HCT116 (cell line): ENCODE measurements at regions not wholly inside any gene's neighbourhood (a gene's known extent, or its start where the extent isn't known, plus 50 kb on each side); places are given as distances from the start of the nearest gene placed in this dataset.
"Not testable (repeated sequence)": the region's sequence is repeated elsewhere in the genome, so short reads cannot be mapped to it uniquely, and the experiment has no call there.

Experiments used
- ATAC-seq: fragments of 200-7000 bp; cut with Tn5 transposase; 2 replicates; pipeline ENCODE4 v1.9.1; 2020; ENCODE audit warnings: mild to moderate bottlenecking, moderate library complexity
- BruUV-seq: library from RNA; stranded (reverse); fragments of 400-500 nt; replicated peaks from 2 replicates; lab custom pipeline; 2021; lab: Mats Ljungman, UMichigan
- CTCF ChIA-PET: fragments of 300-600 bp; sonication (Branson Sonifier 250); formaldehyde crosslinking; loops from one replicate; lab custom pipeline; 2021; ENCODE audit warnings: antibody characterized with exemption; lab: Charles Lee
- POLR2A ChIA-PET: fragments of 300-600, 350-600 bp; sonication (Branson Sonifier 250); formaldehyde crosslinking; loops from one replicate; lab custom pipeline; 2021; ENCODE audit warnings: antibody characterized with exemption; lab: Charles Lee
- RAD21 ChIA-PET, 2 experiments: fragments of 300-600 bp; sonication (Branson Sonifier 250); formaldehyde crosslinking; loops; one replicate each; lab custom pipeline; 2023; ENCODE audit warnings: low total read pairs in 2 of 2; ENCODE audit not compliant: uncharacterized antibody in 2 of 2, unreplicated experiment in 2 of 2, low non-redundant PET in 1 of 2; lab: Charles Lee
- DNase-seq: peaks from one replicate; pipeline ENCODE4 v3.0.0-alpha.2; 2010; ENCODE audit warnings: low read depth, low spot score
- H2AFZ ChIP-seq: fragments of 200-600 bp; shearing (Covaris generic), sonication (generic); 2 replicates; pipeline ENCODE4 v1.6.1; 2017; ENCODE audit warnings: low read depth, mixed run types, mixed read lengths, antibody characterized with exemption, low read length; ENCODE audit not compliant: poor library complexity, severe bottlenecking
- H3K27ac ChIP-seq: 2 replicates; pipeline ENCODE4 v1.5.1; 2012; ENCODE audit warnings: low read depth, low read length
- H3K27me3 ChIP-seq: fragments of 200-600 bp; sonication (generic); 2 replicates; pipeline ENCODE4 v1.6.1; 2016; ENCODE audit warnings: mixed run types, low read length, mixed read lengths; ENCODE audit not compliant: insufficient read depth
- H3K36me3 ChIP-seq, 2 experiments: fragments of 200-500 bp in 1 of 2; fragments of 200-600 bp in 1 of 2; sonication (Bioruptor generic) in 1 of 2; sonication (generic) in 1 of 2; 2 replicates each; pipeline versions ENCODE4 v1.5.1 to v1.6.1; 2014 to 2016; ENCODE audit warnings: low read length in 2 of 2, inconsistent platforms in 1 of 2, mixed read lengths in 1 of 2, mixed run types in 1 of 2; ENCODE audit not compliant: insufficient read depth in 2 of 2, control insufficient read depth in 1 of 2
- H3K4me1 ChIP-seq, 2 experiments: fragments of 200-600 bp in 1 of 2; sonication (generic) in 1 of 2; 2 replicates each; pipeline versions ENCODE4 v1.5.1 to v1.6.1; 2012 to 2017; ENCODE audit warnings: low read length in 2 of 2, inconsistent platforms in 1 of 2, mild to moderate bottlenecking in 1 of 2, mixed read lengths in 1 of 2, mixed run types in 1 of 2, moderate library complexity in 1 of 2; ENCODE audit not compliant: insufficient read depth in 2 of 2, control insufficient read depth in 1 of 2
- H3K4me2 ChIP-seq: fragments of 200-600 bp; sonication (generic); 2 replicates; pipeline ENCODE4 v1.6.1; 2017; ENCODE audit warnings: mixed run types, low read length, mixed read lengths
- H3K4me3 ChIP-seq, 2 experiments: fragments of 200-600 bp in 1 of 2; sonication (generic) in 1 of 2; replicated peaks in 1 of 2; 2 replicates each; pipeline ENCODE4 v1.5.1; 2011 to 2016; ENCODE audit warnings: low read length in 2 of 2, control low read depth in 1 of 2, low read depth in 1 of 2, mild to moderate bottlenecking in 1 of 2, mixed read lengths in 1 of 2, mixed run types in 1 of 2
- H3K79me2 ChIP-seq: fragments of 200-600 bp; sonication (generic); 2 replicates; pipeline ENCODE4 v1.6.1; 2017; ENCODE audit warnings: mild to moderate bottlenecking, mixed run types, low read length, moderate library complexity, mixed read lengths; ENCODE audit not compliant: insufficient read depth
- H3K9ac ChIP-seq: fragments of 200-600 bp; sonication (generic); 2 replicates; pipeline ENCODE4 v1.6.1; 2016; ENCODE audit warnings: low read length, mixed read lengths
- H3K9me2 ChIP-seq: fragments of 200-600 bp; sonication (generic), shearing (Covaris generic); 2 replicates; pipeline ENCODE4 v1.6.1; 2017; ENCODE audit warnings: mixed run types, mild to moderate bottlenecking, moderate library complexity; ENCODE audit not compliant: insufficient read depth
- H3K9me3 ChIP-seq, 2 experiments: fragments of 200-500 bp in 1 of 2; fragments of 200-600 bp in 1 of 2; sonication (Bioruptor generic) in 1 of 2; sonication (generic) in 1 of 2; 2 replicates each; pipeline ENCODE4 v1.6.1; 2014 to 2017; ENCODE audit warnings: low read length in 2 of 2, mixed read lengths in 2 of 2, inconsistent platforms in 1 of 2, low read depth in 1 of 2, mild to moderate bottlenecking in 1 of 2, mixed run types in 1 of 2, moderate library complexity in 1 of 2; ENCODE audit not compliant: control insufficient read depth in 1 of 2, insufficient read depth in 1 of 2
- H4K20me1 ChIP-seq: fragments of 200-600 bp; sonication (generic), shearing (Covaris generic); 2 replicates; pipeline ENCODE4 v1.6.1; 2017; ENCODE audit warnings: mixed run types, mild to moderate bottlenecking, moderate library complexity; ENCODE audit not compliant: insufficient read depth
- CBX3 ChIP-seq: IDR thresholded peaks from 2 replicates; pipeline ENCODE4 v1.6.1; 2012; ENCODE audit warnings: low read depth
- CEBPB ChIP-seq: IDR thresholded peaks from 2 replicates; pipeline ENCODE4 v1.6.1; 2012; ENCODE audit warnings: low read depth
- ELF1 ChIP-seq: IDR thresholded peaks from 2 replicates; pipeline ENCODE4 v1.6.1; 2012; ENCODE audit warnings: low read depth, borderline replicate concordance
- FOSL1 ChIP-seq: IDR thresholded peaks from 2 replicates; pipeline ENCODE4 v1.6.1; 2012; ENCODE audit warnings: low read depth
- POLR2A ChIP-seq: IDR thresholded peaks from 2 replicates; pipeline ENCODE4 v1.7.0; 2011; ENCODE audit warnings: borderline replicate concordance; ENCODE audit not compliant: insufficient read depth, insufficient read length; ENCODE audit errors: extremely low read depth
- RAD21 ChIP-seq: IDR thresholded peaks from 2 replicates; pipeline ENCODE4 v1.6.1; 2012; ENCODE audit warnings: low read depth, mild to moderate bottlenecking
- SIN3A ChIP-seq: IDR thresholded peaks from 2 replicates; pipeline ENCODE4 v1.6.1; 2012; ENCODE audit warnings: low read depth
- SP1 ChIP-seq: IDR thresholded peaks from 2 replicates; pipeline ENCODE4 v1.6.1; 2012; ENCODE audit warnings: low read depth
- SRF ChIP-seq: IDR thresholded peaks from 2 replicates; pipeline ENCODE4 v1.6.1; 2012; ENCODE audit warnings: low read depth
- TCF7L2 ChIP-seq: IDR thresholded peaks from 2 replicates; pipeline ENCODE4 v1.7.0; 2011; ENCODE audit warnings: borderline replicate concordance, inconsistent platforms; ENCODE audit not compliant: insufficient read depth, insufficient read length; ENCODE audit errors: extremely low read depth
- YY1 ChIP-seq: IDR thresholded peaks from 2 replicates; pipeline ENCODE4 v1.6.1; 2011; ENCODE audit warnings: low read length, low read depth, moderate library complexity, mild to moderate bottlenecking; ENCODE audit not compliant: insufficient replicate concordance; ENCODE audit errors: extremely low read depth
- ZFX ChIP-seq: fragments of 450-650 bp; IDR thresholded peaks from 2 replicates; pipeline ENCODE4 v1.6.1; 2017
- ZNF274 ChIP-seq: fragments of 200-500 bp; sonication (Bioruptor generic); IDR thresholded peaks from 2 replicates; pipeline ENCODE4 v1.6.1; 2014; ENCODE audit warnings: mild to moderate bottlenecking, low read depth, low read length, inconsistent platforms
- intact Hi-C: fragments of 100-400 bp; cut with micrococcal nuclease; formaldehyde crosslinking; loops from 2 replicates; pipeline ENCODE4 v1.10.0; 2022
- TF ChIP-seq, protein P1 (sequence below): IDR thresholded peaks from 2 replicates; pipeline ENCODE4 v1.6.1; 2011; ENCODE audit warnings: mild to moderate bottlenecking, low read length, moderate library complexity; ENCODE audit not compliant: insufficient replicate concordance; ENCODE audit errors: extremely low read depth
- TF ChIP-seq, protein P2 (sequence below): IDR thresholded peaks from 2 replicates; pipeline ENCODE4 v1.6.1; 2012
- TF ChIP-seq, protein P3 (sequence below): IDR thresholded peaks from 2 replicates; pipeline ENCODE4 v1.6.1; 2012

DNA sequence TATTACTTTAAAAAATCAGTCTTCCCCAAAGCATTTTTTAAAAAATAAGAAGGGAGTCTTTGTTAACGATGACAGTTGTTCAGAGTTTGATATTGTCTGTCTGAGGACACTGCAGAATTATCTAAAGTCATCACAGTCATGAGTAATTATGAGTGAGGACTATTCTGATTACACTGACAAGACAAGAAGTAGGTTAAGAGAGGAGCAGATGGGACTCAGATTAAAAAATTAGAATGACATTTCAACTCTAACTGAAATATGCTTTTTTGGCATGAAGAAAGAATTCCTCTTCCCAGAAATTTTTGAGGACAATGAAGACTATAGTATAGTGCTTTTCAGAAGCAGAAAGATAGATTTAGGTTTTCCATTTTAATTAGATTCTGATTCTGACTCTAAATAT lies 456.5 kb downstream of the EPHA7 start:
- no peak overlapping the region for H2AFZ ChIP-seq
- no TSS peak for BruUV-seq
- H3K4me2 ChIP-seq, result no peak overlapping the region

DNA sequence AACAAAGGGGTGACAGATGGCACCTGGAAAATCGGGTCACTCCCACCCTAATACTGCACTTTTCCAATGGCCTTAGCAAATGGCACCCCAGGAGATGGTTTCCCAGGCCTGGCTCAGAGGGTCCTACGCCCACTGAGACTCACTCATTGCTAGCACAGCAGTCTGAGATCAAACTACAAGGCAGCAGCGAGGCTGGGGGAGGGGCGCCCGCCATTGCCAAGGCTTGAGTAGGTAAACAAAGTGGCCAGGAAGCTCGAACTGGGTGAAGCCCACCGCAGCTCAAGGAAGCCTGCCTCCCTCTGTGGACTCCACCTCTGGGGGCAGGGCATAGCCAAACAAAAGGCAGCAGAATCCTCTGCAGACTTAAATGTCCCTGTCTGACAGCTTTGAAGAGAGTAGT lies 467.2 kb downstream of the EPHA7 start:
- DNase-seq, H3K36me3 ChIP-seq, POLR2A ChIA-PET, H4K20me1 ChIP-seq, CTCF ChIA-PET, H3K4me2 ChIP-seq, H3K9me3 ChIP-seq, H3K4me3 ChIP-seq, H3K9ac ChIP-seq, H3K9me2 ChIP-seq, BruUV-seq, H3K79me2 ChIP-seq, H3K27ac ChIP-seq, ATAC-seq, intact Hi-C loops, RAD21 ChIA-PET, H3K27me3 ChIP-seq, H2AFZ ChIP-seq, H3K4me1 ChIP-seq: not testable (repeated sequence)

More for the DNA sequence above, 456.5 kb downstream of the EPHA7 start:
- Histone ChIP-seq H3K27me3 (no peaks in the 10 kb centered on the region), H3K4me3 (no peak overlapping the region), H3K79me2 (no peaks in the 10 kb centered on the region), H3K27ac (no peak overlapping the region), H3K4me1 (no peaks in the 10 kb centered on the region), H3K9me3 (peaks cover 4 to 6% of the 10 kb centered on the region in 2 experiments; a peak in 2 of 4 replicates), H3K9ac (no peak overlapping the region), H3K9me2 (no peaks in the 10 kb centered on the region), H3K36me3 (no peaks in the 10 kb centered on the region), H4K20me1 (no peaks in the 10 kb centered on the region)
- RAD21 ChIA-PET, result no interaction called here
- CTCF ChIA-PET, result no interaction called here
- ATAC-seq, result no peak
- DNase-seq, result no peak
- TF ChIP-seq CBX3 (no peak), SP1 (no peak), RAD21 (no peak), TCF7L2 (no peak), SIN3A (no peak), CEBPB (no peak), ZFX (no peak), YY1 (no peak), SRF (no peak), ELF1 (no peak), FOSL1 (no peak), POLR2A (no peak), ZNF274 (no peak)
- TF ChIP-seq, protein P1, sequence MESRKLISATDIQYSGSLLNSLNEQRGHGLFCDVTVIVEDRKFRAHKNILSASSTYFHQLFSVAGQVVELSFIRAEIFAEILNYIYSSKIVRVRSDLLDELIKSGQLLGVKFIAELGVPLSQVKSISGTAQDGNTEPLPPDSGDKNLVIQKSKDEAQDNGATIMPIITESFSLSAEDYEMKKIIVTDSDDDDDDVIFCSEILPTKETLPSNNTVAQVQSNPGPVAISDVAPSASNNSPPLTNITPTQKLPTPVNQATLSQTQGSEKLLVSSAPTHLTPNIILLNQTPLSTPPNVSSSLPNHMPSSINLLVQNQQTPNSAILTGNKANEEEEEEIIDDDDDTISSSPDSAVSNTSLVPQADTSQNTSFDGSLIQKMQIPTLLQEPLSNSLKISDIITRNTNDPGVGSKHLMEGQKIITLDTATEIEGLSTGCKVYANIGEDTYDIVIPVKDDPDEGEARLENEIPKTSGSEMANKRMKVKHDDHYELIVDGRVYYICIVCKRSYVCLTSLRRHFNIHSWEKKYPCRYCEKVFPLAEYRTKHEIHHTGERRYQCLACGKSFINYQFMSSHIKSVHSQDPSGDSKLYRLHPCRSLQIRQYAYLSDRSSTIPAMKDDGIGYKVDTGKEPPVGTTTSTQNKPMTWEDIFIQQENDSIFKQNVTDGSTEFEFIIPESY, result no peak
- TF ChIP-seq, protein P2, sequence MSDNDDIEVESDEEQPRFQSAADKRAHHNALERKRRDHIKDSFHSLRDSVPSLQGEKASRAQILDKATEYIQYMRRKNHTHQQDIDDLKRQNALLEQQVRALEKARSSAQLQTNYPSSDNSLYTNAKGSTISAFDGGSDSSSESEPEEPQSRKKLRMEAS, result no peak
- TF ChIP-seq, protein P3, sequence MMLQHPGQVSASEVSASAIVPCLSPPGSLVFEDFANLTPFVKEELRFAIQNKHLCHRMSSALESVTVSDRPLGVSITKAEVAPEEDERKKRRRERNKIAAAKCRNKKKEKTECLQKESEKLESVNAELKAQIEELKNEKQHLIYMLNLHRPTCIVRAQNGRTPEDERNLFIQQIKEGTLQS, result no peak
- POLR2A ChIA-PET, result no interaction called here
- intact Hi-C loops, result no loop called here
